Spleen (tissue), 7 donors: ENCODE measurements at regions not wholly inside any gene's neighbourhood (a gene's known extent, or its start where the extent isn't known, plus 50 kb on each side); places are given as distances from the start of the nearest gene placed in this dataset.

Experiments
- POLR2A ChIP-seq, 3 donors: fragments of 450-650 bp; IDR thresholded peaks; one replicate each; pipeline ENCODE4 v1.5.1; 2017; ENCODE audit warnings: antibody characterized with exemption in 3 of 3, mild to moderate bottlenecking in 1 of 3
- POLR2AphosphoS5 ChIP-seq, 3 donors: sonication (generic); formaldehyde crosslinking; IDR thresholded peaks; one replicate each; pipeline ENCODE4 v1.5.1; 2017; ENCODE audit warnings: antibody characterized with exemption in 3 of 3
- TF ChIP-seq, protein P1 (sequence below), 11 experiments: fragments of 200-600 bp in 7 of 11; fragments of 450-650 bp in 4 of 11; sonication (generic) in 4 of 11; IDR thresholded peaks in 8 of 11; conservative IDR thresholded peaks in 3 of 11; 1 replicate in 7 of 11; 2 replicates in 4 of 11; pipeline versions ENCODE4 v1.4.0 to v1.8.0; 2016 to 2021; ENCODE audit warnings: antibody characterized with exemption in 11 of 11, inconsistent platforms in 4 of 11, mild to moderate bottlenecking in 1 of 11
- donor health status: DM: no; HTN: no; CAD: no; lungs with moderate emphysema.
- donor health status: DM: no; HTN: no; CAD: no.
- donor health status: DM: no; HTN: no; CAD: no.

DNA sequence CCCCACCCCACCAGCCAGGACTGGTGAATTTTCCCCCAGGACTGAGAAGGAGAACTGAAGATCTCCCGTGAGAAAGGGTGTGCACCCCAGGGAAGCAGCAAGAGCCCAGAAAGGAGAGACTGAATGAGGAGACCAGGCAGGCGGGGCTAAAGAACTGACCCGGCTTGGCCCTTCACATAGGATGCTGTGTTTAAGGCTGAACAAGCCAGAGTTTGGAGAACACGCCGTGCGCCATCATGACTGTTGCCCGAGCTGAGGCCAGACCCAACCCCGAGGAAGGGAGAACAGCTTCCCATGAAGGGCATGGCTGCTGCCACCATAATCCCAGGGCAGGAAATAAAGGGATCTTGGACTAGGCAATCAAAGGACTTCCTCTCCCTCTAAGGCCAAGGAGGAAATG, 104.7 kb upstream of the SRSF6 start:
- no peak for TF ChIP-seq POLR2A (IDR thresholded peaks at IDR 0.05)
- TF ChIP-seq POLR2AphosphoS5 (IDR thresholded peaks at IDR 0.05), result no peak
- TF ChIP-seq, protein P1, sequence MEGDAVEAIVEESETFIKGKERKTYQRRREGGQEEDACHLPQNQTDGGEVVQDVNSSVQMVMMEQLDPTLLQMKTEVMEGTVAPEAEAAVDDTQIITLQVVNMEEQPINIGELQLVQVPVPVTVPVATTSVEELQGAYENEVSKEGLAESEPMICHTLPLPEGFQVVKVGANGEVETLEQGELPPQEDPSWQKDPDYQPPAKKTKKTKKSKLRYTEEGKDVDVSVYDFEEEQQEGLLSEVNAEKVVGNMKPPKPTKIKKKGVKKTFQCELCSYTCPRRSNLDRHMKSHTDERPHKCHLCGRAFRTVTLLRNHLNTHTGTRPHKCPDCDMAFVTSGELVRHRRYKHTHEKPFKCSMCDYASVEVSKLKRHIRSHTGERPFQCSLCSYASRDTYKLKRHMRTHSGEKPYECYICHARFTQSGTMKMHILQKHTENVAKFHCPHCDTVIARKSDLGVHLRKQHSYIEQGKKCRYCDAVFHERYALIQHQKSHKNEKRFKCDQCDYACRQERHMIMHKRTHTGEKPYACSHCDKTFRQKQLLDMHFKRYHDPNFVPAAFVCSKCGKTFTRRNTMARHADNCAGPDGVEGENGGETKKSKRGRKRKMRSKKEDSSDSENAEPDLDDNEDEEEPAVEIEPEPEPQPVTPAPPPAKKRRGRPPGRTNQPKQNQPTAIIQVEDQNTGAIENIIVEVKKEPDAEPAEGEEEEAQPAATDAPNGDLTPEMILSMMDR (IDR thresholded peaks at IDR 0.05 in 8 of 11, conservative IDR thresholded peaks at IDR 0.05 in 3 of 11), result no peak
